H1 (cell line): ENCODE measurements at regions not wholly inside any gene's neighbourhood (a gene's known extent, or its start where the extent isn't known, plus 50 kb on each side); places are given as distances from the start of the nearest gene placed in this dataset.

ENCODE experiments used
- CTCF ChIA-PET: fragments of 300-600 bp; sonication (Branson Sonifier 250); formaldehyde crosslinking; loops from one replicate; lab custom pipeline; 2021; ENCODE audit not compliant: partially characterized antibody; lab: Charles Lee
- POLR2A ChIA-PET: fragments of 300-600 bp; sonication (Branson Sonifier 250); formaldehyde crosslinking; loops from one replicate; lab custom pipeline; 2021; ENCODE audit warnings: inconsistent platforms; ENCODE audit not compliant: partially characterized antibody; lab: Charles Lee
- DNase-seq, 2 experiments: peaks; one replicate each; pipeline versions ENCODE4 v3.0.0 to v3.0.0-alpha.2; 2010 to 2022; ENCODE audit warnings: low spot score in 2 of 2, low read depth in 1 of 2, mixed read lengths in 1 of 2
- FAIRE-seq: peaks from 2 replicates; lab custom pipeline; 2011; peaks lifted over from hg19 to GRCh38; lab: Jason Lieb, UNC
- H2AFZ ChIP-seq: 2 replicates; pipeline ENCODE4 v1.8.1; 2012; ENCODE audit warnings: low read length, inconsistent platforms
- H2AK5ac ChIP-seq: 2 replicates; pipeline ENCODE4 v1.6.1; 2013; ENCODE audit warnings: low read depth, low read length
- H2BK120ac ChIP-seq: replicated peaks from 2 replicates; pipeline ENCODE3; 2013; ENCODE audit warnings: low read depth, low read length, inconsistent platforms
- H2BK12ac ChIP-seq: 2 replicates; pipeline ENCODE4 v1.6.1; 2013; ENCODE audit warnings: low read depth, low read length
- H2BK15ac ChIP-seq: 2 replicates; pipeline ENCODE4 v1.6.1; 2013; ENCODE audit warnings: low read length
- H2BK20ac ChIP-seq: 2 replicates; pipeline ENCODE4 v1.6.1; 2013; ENCODE audit warnings: low read length
- H2BK5ac ChIP-seq: 2 replicates; pipeline ENCODE4 v1.6.1; 2013; ENCODE audit warnings: low read depth, low read length
- H3K14ac ChIP-seq: 2 replicates; pipeline ENCODE4 v1.6.1; 2013; ENCODE audit warnings: inconsistent platforms; ENCODE audit not compliant: insufficient read length
- H3K18ac ChIP-seq: 2 replicates; pipeline ENCODE4 v1.6.1; 2013; ENCODE audit warnings: low read length; ENCODE audit errors: extremely low read depth
- H3K23ac ChIP-seq: 2 replicates; pipeline ENCODE4 v1.6.1; 2013; ENCODE audit warnings: inconsistent platforms; ENCODE audit not compliant: insufficient read length
- H3K23me2 ChIP-seq: 2 replicates; pipeline ENCODE4 v1.6.1; 2013; ENCODE audit warnings: low read depth, low read length
- H3K27ac ChIP-seq: 2 replicates; pipeline ENCODE4 v1.6.1; 2011; ENCODE audit warnings: low read depth, low read length, inconsistent platforms
- H3K27me3 ChIP-seq, 4 experiments: replicated peaks in 1 of 4; 1 replicate in 1 of 4; 2 replicates in 3 of 4; pipeline versions ENCODE4 v1.6.1 to v1.8.1; 2011 to 2013; ENCODE audit warnings: low read length in 3 of 4, mild to moderate bottlenecking in 3 of 4, inconsistent platforms in 2 of 4, mixed read lengths in 2 of 4, moderate library complexity in 1 of 4; ENCODE audit not compliant: control insufficient read depth in 3 of 4, insufficient read depth in 3 of 4; ENCODE audit errors: extremely low read depth in 1 of 4
- H3K36me3 ChIP-seq, 4 experiments: 2 replicates each; pipeline versions ENCODE4 v1.6.1 to v1.8.1; 2011 to 2013; ENCODE audit warnings: mild to moderate bottlenecking in 4 of 4, low read length in 3 of 4, moderate library complexity in 2 of 4, control low read depth in 1 of 4, inconsistent platforms in 1 of 4; ENCODE audit not compliant: insufficient read depth in 4 of 4, control insufficient read depth in 2 of 4
- H3K4ac ChIP-seq: replicated peaks from 2 replicates; pipeline ENCODE3; 2013; ENCODE audit warnings: low read length, low read depth, mixed read lengths, inconsistent platforms; ENCODE audit not compliant: insufficient read length
- H3K4me1 ChIP-seq, 4 experiments: replicated peaks in 1 of 4; 1 replicate in 1 of 4; 2 replicates in 3 of 4; pipeline versions ENCODE4 v1.6.1 to v1.8.1; 2011 to 2013; ENCODE audit warnings: low read length in 3 of 4, inconsistent platforms in 2 of 4, mixed read lengths in 1 of 4; ENCODE audit not compliant: insufficient read depth in 4 of 4, control insufficient read depth in 3 of 4
- H3K4me2 ChIP-seq, 2 experiments: 2 replicates each; pipeline versions ENCODE4 v1.6.1 to v1.8.1; 2011 to 2013; ENCODE audit warnings: low read depth in 2 of 2, low read length in 2 of 2, control low read depth in 1 of 2, inconsistent platforms in 1 of 2, mild to moderate bottlenecking in 1 of 2; ENCODE audit not compliant: insufficient read depth in 1 of 2
- H3K4me3 ChIP-seq, 4 experiments: fragments of 200-600, 300-600 bp in 1 of 4; sonication (generic), shearing (Covaris generic), sonication (Bioruptor Twin) in 1 of 4; 2 replicates each; pipeline versions ENCODE4 v1.5.1 to v1.8.1; 2011 to 2016; ENCODE audit warnings: low read length in 4 of 4, low read depth in 3 of 4, control low read depth in 2 of 4, inconsistent platforms in 2 of 4, mild to moderate bottlenecking in 2 of 4, mixed read lengths in 1 of 4, moderate library complexity in 1 of 4; ENCODE audit not compliant: insufficient read depth in 2 of 4; ENCODE audit errors: extremely low read depth in 1 of 4
- H3K56ac ChIP-seq: replicated peaks from 2 replicates; pipeline ENCODE3; 2013; ENCODE audit warnings: low read depth, mild to moderate bottlenecking, mixed read lengths, low read length, inconsistent platforms; ENCODE audit not compliant: insufficient read length
- H3K79me1 ChIP-seq: 2 replicates; pipeline ENCODE4 v1.6.1; 2013; ENCODE audit warnings: low read depth, low read length, control low read depth
- H3K79me2 ChIP-seq, 2 experiments: 2 replicates each; pipeline versions ENCODE4 v1.6.1 to v1.8.1; 2012 to 2013; ENCODE audit warnings: low read length in 2 of 2, mild to moderate bottlenecking in 2 of 2, inconsistent platforms in 1 of 2; ENCODE audit not compliant: insufficient read depth in 2 of 2, control insufficient read depth in 1 of 2
- H3K9ac ChIP-seq, 4 experiments: replicated peaks in 1 of 4; 1 replicate in 1 of 4; 2 replicates in 3 of 4; pipeline versions ENCODE4 v1.6.1 to v1.8.1; 2011 to 2013; ENCODE audit warnings: low read depth in 3 of 4, low read length in 3 of 4, control low read depth in 2 of 4, mild to moderate bottlenecking in 2 of 4, moderate library complexity in 2 of 4, inconsistent platforms in 1 of 4; ENCODE audit errors: extremely low read depth in 1 of 4
- H3K9me3 ChIP-seq, 2 experiments: 2 replicates each; pipeline versions ENCODE4 v1.6.1 to v1.8.1; 2012 to 2013; ENCODE audit warnings: mild to moderate bottlenecking in 2 of 2, moderate library complexity in 2 of 2, control low read depth in 1 of 2, inconsistent platforms in 1 of 2, low read depth in 1 of 2, low read length in 1 of 2, mixed read lengths in 1 of 2; ENCODE audit not compliant: insufficient read depth in 2 of 2
- H4K20me1 ChIP-seq, 2 experiments: replicated peaks in 1 of 2; 2 replicates each; pipeline versions ENCODE3 to v1.8.1; 2011 to 2013; ENCODE audit warnings: inconsistent platforms in 2 of 2, low read length in 2 of 2, mild to moderate bottlenecking in 1 of 2; ENCODE audit not compliant: insufficient read depth in 2 of 2, control insufficient read depth in 1 of 2
- H4K5ac ChIP-seq: 2 replicates; pipeline ENCODE4 v1.6.1; 2013; ENCODE audit warnings: low read length, low read depth, mixed read lengths, inconsistent platforms; ENCODE audit not compliant: insufficient read length
- H4K8ac ChIP-seq: 2 replicates; pipeline ENCODE4 v1.8.0; 2013; ENCODE audit warnings: mild to moderate bottlenecking, moderate library complexity, low read length, inconsistent platforms; ENCODE audit not compliant: insufficient read depth; ENCODE audit errors: extremely low read depth
- H4K91ac ChIP-seq: replicated peaks from 2 replicates; pipeline ENCODE3; 2013; ENCODE audit warnings: low read length, mixed read lengths, inconsistent platforms; ENCODE audit not compliant: insufficient read length
- WGBS, 2 experiments: shearing (Covaris generic) in 1 of 2; methylation state at CpG; one replicate each; pipeline versions ENCODE4 v1.1.6 to v1.1.7; 2013 to 2015; ENCODE audit warnings: low lambda C conversion rate in 2 of 2, mixed read lengths in 2 of 2, inconsistent platforms in 1 of 2, low coverage in 1 of 2, missing lambda C conversion rate in 1 of 2; ENCODE audit not compliant: insufficient replicate concordance in 2 of 2, insufficient coverage in 1 of 2, insufficient read length in 1 of 2; ENCODE audit errors: extremely low coverage in 1 of 2, missing lambda C conversion rate in 1 of 2; 5-methylcytosine and 5-hydroxymethylcytosine counted together
- TF ChIP-seq, protein P1 (sequence below): IDR thresholded peaks from 2 replicates; pipeline ENCODE4 v1.6.1; 2012; ENCODE audit warnings: inconsistent platforms

DNA sequence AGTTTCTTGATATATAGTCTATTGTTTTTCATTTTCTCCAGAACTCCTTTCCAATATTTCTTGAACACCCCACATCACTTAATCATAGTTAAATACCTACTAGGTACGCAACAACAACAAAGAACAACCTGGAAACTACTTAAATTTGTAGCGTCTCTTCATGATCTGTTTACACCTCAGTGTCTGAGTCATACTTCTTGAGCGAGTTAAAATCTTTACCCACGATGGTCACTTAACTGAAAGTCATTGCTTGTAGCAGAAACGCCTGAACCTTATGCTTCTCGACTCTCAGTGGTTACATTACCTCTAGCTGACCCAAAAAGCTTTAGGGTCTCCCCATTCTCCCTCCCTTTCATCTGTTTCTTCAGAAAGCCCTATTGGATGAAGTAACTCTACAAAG, 131.3 kb downstream of the EN1 start:
- ChIA-PET POLR2A (no interaction called here), CTCF (no interaction called here)
- WGBS, 2 experiments: 92% methylated on average over 6 of the region's 6 CpGs; no CpG with 5 or more reads in 1 of the 2 experiments

More for the DNA sequence above, 131.3 kb downstream of the EN1 start:
- Histone ChIP-seq H3K79me2 (no peaks in the 10 kb centered on the region), H2BK5ac (no peak overlapping the region), H3K18ac (no peak overlapping the region), H4K8ac (no peak overlapping the region), H3K27me3 (no peaks in the 10 kb centered on the region), H3K23me2 (peaks cover 2% of the 10 kb centered on the region; the same call in 1 of the 2 replicates), H4K20me1 (no peaks in the 10 kb centered on the region), H4K5ac (no peak overlapping the region), H3K4me3 (no peak overlapping the region), H3K56ac (no peak overlapping the region), H3K4me1 (peaks cover 0 to 5% (median under 1%) of the 10 kb centered on the region in 4 experiments; a peak in 1 of 7 replicates), H3K9me3 (no peaks in the 10 kb centered on the region), H2BK15ac (no peak overlapping the region), H3K9ac (no peak overlapping the region), H4K91ac (no peak overlapping the region), H3K36me3 (no peaks in the 10 kb centered on the region), H2AFZ (no peak overlapping the region), H3K79me1 (no peaks in the 10 kb centered on the region), H3K23ac (no peak overlapping the region), H3K4ac (no peak overlapping the region), H2AK5ac (no peak overlapping the region), H2BK120ac (no peak overlapping the region), H3K14ac (no peak overlapping the region), H3K27ac (no peak overlapping the region), H2BK12ac (no peak overlapping the region), H2BK20ac (no peak overlapping the region)
- no peak for FAIRE-seq
- TF ChIP-seq, protein P1, sequence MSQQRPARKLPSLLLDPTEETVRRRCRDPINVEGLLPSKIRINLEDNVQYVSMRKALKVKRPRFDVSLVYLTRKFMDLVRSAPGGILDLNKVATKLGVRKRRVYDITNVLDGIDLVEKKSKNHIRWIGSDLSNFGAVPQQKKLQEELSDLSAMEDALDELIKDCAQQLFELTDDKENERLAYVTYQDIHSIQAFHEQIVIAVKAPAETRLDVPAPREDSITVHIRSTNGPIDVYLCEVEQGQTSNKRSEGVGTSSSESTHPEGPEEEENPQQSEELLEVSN: no peak
- TF ChIP-seq, all 59 proteins: peak for 0
- no peak overlapping the region for H3K4me2 ChIP-seq
- no peak for DNase-seq
